Trophoblast cell (in vitro differentiated cells and primary cell): ENCODE measurements at regions not wholly inside any gene's neighbourhood (a gene's known extent, or its start where the extent isn't known, plus 50 kb on each side); places are given as distances from the start of the nearest gene placed in this dataset.

Source experiments
- DNase-seq, 2 donors: peaks; one replicate each; pipeline ENCODE4 v3.0.0-alpha.2; 2016
- H2AFZ ChIP-seq: 2 replicates; pipeline ENCODE4 v1.6.1; 2013; ENCODE audit warnings: low read length, moderate library complexity, mild to moderate bottlenecking; ENCODE audit not compliant: insufficient read depth, poor library complexity
- H2AK5ac ChIP-seq: 2 replicates; pipeline ENCODE4 v1.6.1; 2013; ENCODE audit warnings: mild to moderate bottlenecking, low read length
- H2BK120ac ChIP-seq: 2 replicates; pipeline ENCODE4 v1.6.1; 2013; ENCODE audit warnings: low read length, mild to moderate bottlenecking, moderate library complexity; ENCODE audit not compliant: insufficient read depth, poor library complexity
- H2BK12ac ChIP-seq: 2 replicates; pipeline ENCODE4 v1.6.1; 2013; ENCODE audit warnings: mild to moderate bottlenecking, low read length, moderate library complexity
- H2BK5ac ChIP-seq: 2 replicates; pipeline ENCODE4 v1.6.1; 2013; ENCODE audit warnings: low read length, low read depth, moderate library complexity, mild to moderate bottlenecking; ENCODE audit not compliant: poor library complexity
- H3K14ac ChIP-seq: 2 replicates; pipeline ENCODE4 v1.6.1; 2013; ENCODE audit warnings: mild to moderate bottlenecking, low read length
- H3K18ac ChIP-seq: 2 replicates; pipeline ENCODE4 v1.6.1; 2013; ENCODE audit warnings: mild to moderate bottlenecking, low read length
- H3K23ac ChIP-seq: 2 replicates; pipeline ENCODE4 v1.6.1; 2013; ENCODE audit warnings: low read length
- H3K27ac ChIP-seq: 2 replicates; pipeline ENCODE4 v1.5.1; 2013; ENCODE audit warnings: low read depth, mild to moderate bottlenecking, inconsistent platforms, low read length, moderate library complexity
- H3K27me3 ChIP-seq: 2 replicates; pipeline ENCODE4 v1.6.1; 2013; ENCODE audit warnings: inconsistent platforms, mild to moderate bottlenecking, low read length, moderate library complexity; ENCODE audit not compliant: insufficient read depth
- H3K36me3 ChIP-seq, 2 experiments: 1 replicate in 1 of 2; 2 replicates in 1 of 2; pipeline ENCODE4 v1.6.1; 2013; ENCODE audit warnings: low read length in 2 of 2, mild to moderate bottlenecking in 2 of 2, moderate library complexity in 1 of 2; ENCODE audit not compliant: insufficient read depth in 2 of 2, control insufficient read depth in 1 of 2
- H3K4ac ChIP-seq: 2 replicates; pipeline ENCODE4 v1.6.1; 2013; ENCODE audit warnings: low read depth, mild to moderate bottlenecking, low read length, moderate library complexity
- H3K4me1 ChIP-seq, 2 experiments: 1 replicate in 1 of 2; 2 replicates in 1 of 2; pipeline ENCODE4 v1.6.1; 2013; ENCODE audit warnings: low read length in 2 of 2, mild to moderate bottlenecking in 2 of 2, moderate library complexity in 1 of 2; ENCODE audit not compliant: insufficient read depth in 2 of 2, control insufficient read depth in 1 of 2
- H3K4me2 ChIP-seq: 2 replicates; pipeline ENCODE4 v1.6.1; 2013; ENCODE audit warnings: inconsistent platforms, mild to moderate bottlenecking, low read length, moderate library complexity
- H3K4me3 ChIP-seq: 2 replicates; pipeline ENCODE4 v1.5.1; 2013; ENCODE audit warnings: mild to moderate bottlenecking, low read depth, low read length, inconsistent platforms
- H3K79me1 ChIP-seq: one replicate; pipeline ENCODE4 v1.6.1; 2013; ENCODE audit warnings: low read length
- H3K79me2 ChIP-seq: 2 replicates; pipeline ENCODE4 v1.6.1; 2013; ENCODE audit warnings: low read length, mild to moderate bottlenecking; ENCODE audit not compliant: control insufficient read depth, insufficient read depth, poor library complexity
- H3K9ac ChIP-seq: 2 replicates; pipeline ENCODE4 v1.6.1; 2013; ENCODE audit warnings: mild to moderate bottlenecking, low read length
- H3K9me3 ChIP-seq: 2 replicates; pipeline ENCODE4 v1.6.1; 2013; ENCODE audit warnings: low read depth, mild to moderate bottlenecking, control low read depth, inconsistent platforms, low read length; ENCODE audit not compliant: insufficient read depth
- H4K12ac ChIP-seq: 2 replicates; pipeline ENCODE4 v1.6.1; 2013; ENCODE audit warnings: low read depth, mild to moderate bottlenecking, low read length, moderate library complexity
- H4K8ac ChIP-seq: 2 replicates; pipeline ENCODE4 v1.6.1; 2013; ENCODE audit warnings: low read depth, mild to moderate bottlenecking, low read length, moderate library complexity
- H4K91ac ChIP-seq: one replicate; pipeline ENCODE4 v1.6.1; 2013; ENCODE audit warnings: low read depth, mild to moderate bottlenecking, low read length, moderate library complexity
- WGBS: extraction: QIAGEN DNeasy Blood & Tissue Kit; methylation state at CpG from one replicate; pipeline ENCODE4 v1.1.7; 2013; ENCODE audit warnings: missing lambda C conversion rate; ENCODE audit not compliant: insufficient read length, insufficient coverage; ENCODE audit errors: extremely low coverage; 5-methylcytosine and 5-hydroxymethylcytosine counted together

DNA sequence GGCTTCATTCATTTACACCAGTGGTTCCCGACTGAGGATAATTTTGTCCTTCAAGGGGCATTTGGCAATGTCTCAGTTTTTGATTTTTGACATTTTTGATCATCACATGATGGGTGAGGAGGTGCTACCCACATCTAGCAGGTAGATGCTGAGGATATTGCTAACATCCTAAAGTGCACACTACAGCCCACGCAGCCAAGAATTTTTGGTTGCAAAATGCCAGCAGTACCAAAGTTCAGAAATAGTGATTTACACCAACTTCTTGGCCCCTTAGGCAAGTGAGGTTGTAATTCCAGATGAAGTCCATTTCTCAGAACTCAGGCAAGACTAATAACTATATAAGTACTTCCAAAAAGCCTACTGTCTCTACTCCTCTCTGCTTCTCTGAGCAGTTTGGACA lies 80.1 kb upstream of the TSHZ2 start:
- H3K4me1 ChIP-seq = peaks cover 4% of the 10 kb centered on the region in 2 experiments
- no peak overlapping the region for H3K4ac ChIP-seq
- no peak overlapping the region for H3K14ac ChIP-seq
- H3K36me3 ChIP-seq = no peaks in the 10 kb centered on the region
- no peaks in the 10 kb centered on the region for H3K79me2 ChIP-seq
- peaks cover 1% of the 10 kb centered on the region for H3K9me3 ChIP-seq
- H2BK5ac ChIP-seq = no peak overlapping the region
- H3K4me3 ChIP-seq = no peak overlapping the region
- WGBS = no CpG with 5 or more reads among the region's 2 CpGs
- no peaks in the 10 kb centered on the region for H3K79me1 ChIP-seq
- no peak overlapping the region for H4K12ac ChIP-seq
- no peak overlapping the region for H3K27ac ChIP-seq
- H4K91ac ChIP-seq = no peak overlapping the region
- H3K9ac ChIP-seq = no peak overlapping the region
- H2BK120ac ChIP-seq = no peak overlapping the region
- no peak overlapping the region for H3K23ac ChIP-seq
- H4K8ac ChIP-seq = no peak overlapping the region
- H3K18ac ChIP-seq = no peak overlapping the region
- H2BK12ac ChIP-seq = no peak overlapping the region
- H2AFZ ChIP-seq = no peak overlapping the region
- DNase-seq = no peak
- no peak overlapping the region for H2AK5ac ChIP-seq
- no peak overlapping the region for H3K4me2 ChIP-seq
- no peaks in the 10 kb centered on the region for H3K27me3 ChIP-seq

DNA sequence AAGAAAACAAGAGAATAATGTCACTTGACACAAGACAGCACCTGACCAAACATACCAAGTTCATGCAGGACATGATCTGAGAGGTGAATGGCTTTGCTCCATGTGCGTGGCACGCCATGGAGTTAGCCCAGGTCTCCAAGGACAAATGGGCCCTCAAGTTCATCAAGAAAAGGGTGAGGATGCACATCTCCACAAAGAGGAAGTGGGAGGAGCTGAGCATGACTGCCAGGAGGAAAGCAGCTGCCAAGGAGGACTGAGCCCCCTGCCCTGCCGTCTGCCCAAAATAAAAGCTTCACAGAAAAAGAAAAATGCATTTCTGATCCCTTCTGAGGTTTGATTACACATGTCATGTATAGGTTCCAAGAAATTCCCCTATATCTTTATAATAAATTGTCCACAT lies 82.0 kb upstream of the TSHZ2 start:
- no CpG with 5 or more reads among the region's 3 CpGs for WGBS
- peaks cover under 1 to 2% of the 10 kb centered on the region in 2 experiments for H3K4me1 ChIP-seq
- H3K9ac ChIP-seq = no peak overlapping the region
- DNase-seq = no peak
- no peaks in the 10 kb centered on the region for H3K79me1 ChIP-seq
- no peak overlapping the region for H4K8ac ChIP-seq
- H4K12ac ChIP-seq = no peak overlapping the region
- no peak overlapping the region for H3K18ac ChIP-seq
- H3K27me3 ChIP-seq = no peaks in the 10 kb centered on the region
- no peak overlapping the region for H2BK120ac ChIP-seq
- peak overlapping the region; percentile 13 for H2BK12ac ChIP-seq
- no peak overlapping the region for H3K4me3 ChIP-seq
- H3K23ac ChIP-seq = no peak overlapping the region
- no peak overlapping the region for H2AFZ ChIP-seq
- H3K36me3 ChIP-seq = no peaks in the 10 kb centered on the region
- H4K91ac ChIP-seq = no peak overlapping the region
- H2AK5ac ChIP-seq = no peak overlapping the region
- no peak overlapping the region for H2BK5ac ChIP-seq
- peaks cover 1% of the 10 kb centered on the region for H3K9me3 ChIP-seq
- no peaks in the 10 kb centered on the region for H3K79me2 ChIP-seq
- H3K4me2 ChIP-seq = no peak overlapping the region
- H3K14ac ChIP-seq = no peak overlapping the region
- H3K27ac ChIP-seq = no peak overlapping the region
- no peak overlapping the region for H3K4ac ChIP-seq

GRCh38 chr20:52889225-52889624 lies 82.9 kb upstream of the TSHZ2 start:
- Histone ChIP-seq H3K23ac (no peak overlapping the region), H3K79me1 (no peaks in the 10 kb centered on the region), H3K4me1 (no peaks in the 10 kb centered on the region), H2AK5ac (no peak overlapping the region), H2AFZ (no peak overlapping the region), H3K4me2 (no peak overlapping the region), H4K8ac (no peak overlapping the region), H3K9ac (no peak overlapping the region), H3K4ac (no peak overlapping the region), H4K91ac (no peak overlapping the region), H3K4me3 (no peak overlapping the region), H3K18ac (no peak overlapping the region), H2BK12ac (no peak overlapping the region), H3K27me3 (no peaks in the 10 kb centered on the region), H3K14ac (no peak overlapping the region), H3K9me3 (peaks cover 1% of the 10 kb centered on the region), H3K27ac (no peak overlapping the region), H2BK5ac (no peak overlapping the region), H4K12ac (no peak overlapping the region), H2BK120ac (no peak overlapping the region), H3K79me2 (no peaks in the 10 kb centered on the region), H3K36me3 (no peaks in the 10 kb centered on the region)
- peak; percentile 77 to 95 for DNase-seq
- no CpG with 5 or more reads among the region's 4 CpGs for WGBS

- H4K8ac ChIP-seq = no peak overlapping the region
- no peak overlapping the region for H3K4me3 ChIP-seq
- no peak overlapping the region for H2AK5ac ChIP-seq
- no peak overlapping the region for H2BK12ac ChIP-seq
- no peak overlapping the region for H3K4me2 ChIP-seq
- H4K91ac ChIP-seq = no peak overlapping the region
- DNase-seq = peak in 1 of 2 donors; percentile 45
- H2BK5ac ChIP-seq = no peak overlapping the region
- peaks cover 1% of the 10 kb centered on the region for H3K9me3 ChIP-seq
- H3K9ac ChIP-seq = no peak overlapping the region
- H3K79me2 ChIP-seq = no peaks in the 10 kb centered on the region
- no peak overlapping the region for H3K18ac ChIP-seq
- no peaks in the 10 kb centered on the region for H3K36me3 ChIP-seq
- no peak overlapping the region for H4K12ac ChIP-seq
- no peaks in the 10 kb centered on the region for H3K27me3 ChIP-seq
- H3K4ac ChIP-seq = no peak overlapping the region
- no peak overlapping the region for H3K14ac ChIP-seq
- no peaks in the 10 kb centered on the region for H3K4me1 ChIP-seq
- H2AFZ ChIP-seq = no peak overlapping the region
- H3K79me1 ChIP-seq = no peaks in the 10 kb centered on the region
- WGBS = no CpG with 5 or more reads among the region's 3 CpGs
- no peak overlapping the region for H3K27ac ChIP-seq
- H2BK120ac ChIP-seq = no peak overlapping the region
- no peak overlapping the region for H3K23ac ChIP-seq
Measured at GRCh38 chr20:52888096-52888495, 84.1 kb upstream of the TSHZ2 start.
